ENCODE measurements at regions not wholly inside any gene's neighbourhood (a gene's known extent, or its start where the extent isn't known, plus 50 kb on each side); places are given as distances from the start of the nearest gene placed in this dataset.

GRCh38 chr17:55655777-55656176 lies 66.9 kb downstream of the TMEM100 start:
- H2BK20ac ChIP-seq (ENCODE audit: low read length) = no peak overlapping the region

More at GRCh38 chr17:55655777-55656176, 66.9 kb downstream of the TMEM100 start:
- Histone ChIP-seq H2AFZ (ENCODE audit: low read length) (no peak overlapping the region), H4K91ac (replicated peaks; ENCODE audit: insufficient read length, low read length) (no peak overlapping the region), H4K20me1 (replicated peaks in 1 of 2; ENCODE audit: control insufficient read depth in 1 of 2, insufficient read depth in 2 of 2, low read length in 2 of 2) (no peaks in the 10 kb centered on the region), H3K23me2 (ENCODE audit: low read depth, low read length) (no peaks in the 10 kb centered on the region), H3K27ac (ENCODE audit: low read depth, low read length) (no peak overlapping the region), H2BK15ac (ENCODE audit: low read length) (no peak overlapping the region), H3K14ac (ENCODE audit: insufficient read length) (no peak overlapping the region), H3K79me1 (ENCODE audit: low read depth, low read length) (no peaks in the 10 kb centered on the region), H3K18ac (ENCODE audit: extremely low read depth, low read length) (no peak overlapping the region), H3K4me1 (replicated peaks in 1 of 4; ENCODE audit: control insufficient read depth in 3 of 4, insufficient read depth in 4 of 4, low read length in 3 of 4) (no peaks in the 10 kb centered on the region; a peak in 1 of 7 replicates), H2BK5ac (ENCODE audit: low read depth, low read length) (no peak overlapping the region), H2BK120ac (replicated peaks; ENCODE audit: low read depth, low read length) (no peak overlapping the region), H4K8ac (ENCODE audit: extremely low read depth, insufficient read depth, low read length) (no peak overlapping the region), H3K27me3 (replicated peaks in 1 of 4; ENCODE audit: control insufficient read depth in 3 of 4, extremely low read depth in 1 of 4, insufficient read depth in 3 of 4, low read length in 3 of 4) (no peaks in the 10 kb centered on the region), H3K9me3 (ENCODE audit: insufficient read depth in 2 of 2, low read depth in 1 of 2, low read length in 1 of 2) (no peaks in the 10 kb centered on the region), H3K23ac (ENCODE audit: insufficient read length) (no peak overlapping the region), H3K4me2 (ENCODE audit: insufficient read depth in 1 of 2, low read depth in 2 of 2, low read length in 2 of 2) (no peak overlapping the region), H2BK12ac (ENCODE audit: low read depth, low read length) (no peak overlapping the region), H3K79me2 (ENCODE audit: control insufficient read depth in 1 of 2, insufficient read depth in 2 of 2, low read length in 2 of 2) (no peaks in the 10 kb centered on the region), H3K9ac (replicated peaks in 1 of 4; ENCODE audit: extremely low read depth in 1 of 4, low read depth in 3 of 4, low read length in 3 of 4) (no peak overlapping the region), H3K4me3 (ENCODE audit: extremely low read depth in 1 of 4, insufficient read depth in 2 of 4, low read depth in 3 of 4, low read length in 4 of 4) (no peak overlapping the region), H3K4ac (replicated peaks; ENCODE audit: insufficient read length, low read depth, low read length) (no peak overlapping the region), H3K36me3 (ENCODE audit: control insufficient read depth in 2 of 4, insufficient read depth in 4 of 4, low read length in 3 of 4) (no peaks in the 10 kb centered on the region), H2AK5ac (ENCODE audit: low read depth, low read length) (no peak overlapping the region), H3K56ac (replicated peaks; ENCODE audit: insufficient read length, low read depth, low read length) (no peak overlapping the region), H4K5ac (ENCODE audit: insufficient read length, low read depth, low read length) (no peak overlapping the region)
- TF ChIP-seq SUZ12 (IDR thresholded peaks at IDR 0.05; ENCODE audit: low read length) (no peak), SIN3A (conservative IDR thresholded peaks at IDR 0.05 in 1 of 2, IDR thresholded peaks at IDR 0.05 in 1 of 2; ENCODE audit: low read depth in 1 of 2, low read length in 2 of 2) (no peak), KDM5A (IDR thresholded peaks at IDR 0.05; ENCODE audit: low read length) (no peak), GTF2F1 (IDR thresholded peaks at IDR 0.05; ENCODE audit: borderline replicate concordance, low read depth, low read length) (no peak), PHF8 (conservative IDR thresholded peaks at IDR 0.05; ENCODE audit: low read depth, low read length) (no peak), MAX (IDR thresholded peaks at IDR 0.05) (no peak), SP4 (IDR thresholded peaks at IDR 0.05; ENCODE audit: low read length) (no peak), POLR2A (IDR thresholded peaks at IDR 0.05; ENCODE audit: control extremely low read depth in 1 of 2, low read depth in 2 of 2, low read length in 2 of 2) (no peak), GABPA (IDR thresholded peaks at IDR 0.05; ENCODE audit: borderline replicate concordance, insufficient read depth, low read length) (no peak), HDAC2 (IDR thresholded peaks at IDR 0.05; ENCODE audit: borderline replicate concordance in 1 of 2, low read depth in 2 of 2, low read length in 2 of 2) (no peak), HDAC6 (IDR thresholded peaks at IDR 0.05; ENCODE audit: low read depth, low read length) (no peak), NRF1 (IDR thresholded peaks at IDR 0.05; ENCODE audit: low read depth, low read length) (no peak), YY1 (IDR thresholded peaks at IDR 0.05; ENCODE audit: low read depth, low read length) (no peak), BACH1 (IDR thresholded peaks at IDR 0.05; ENCODE audit: low read length) (no peak), ASH2L (IDR thresholded peaks at IDR 0.05; ENCODE audit: low read length) (no peak), JUN (IDR thresholded peaks at IDR 0.05; ENCODE audit: low read depth, low read length) (no peak), CBX5 (IDR thresholded peaks at IDR 0.05; ENCODE audit: low read depth, low read length) (no peak)
- CTCF ChIA-PET (ENCODE audit: partially characterized antibody) = interaction anchor here (0.5 to 1.5 kb wide), 2 partner anchors 15 to 24 kb away, joined by 3 to 5 read pairs; no protein-coding TSS in a partner anchor
- POLR2A ChIA-PET (ENCODE audit: partially characterized antibody) = no interaction called here
- no peak for DNase-seq (ENCODE audit: low read depth in 1 of 2, low spot score in 2 of 2)
- FAIRE-seq = no peak

Measured in H1 (cell line).